CD14-positive monocyte (primary cell): ENCODE measurements at regions not wholly inside any gene's neighbourhood (a gene's known extent, or its start where the extent isn't known, plus 50 kb on each side); places are given as distances from the start of the nearest gene placed in this dataset.

Experiments used
- DNase-seq, 3 donors: peaks; one replicate each; pipeline ENCODE4 v3.0.0-alpha.2; 2011 to 2022
- H2AFZ ChIP-seq: 2 replicates; pipeline ENCODE4 v1.6.0; 2012; ENCODE audit warnings: mild to moderate bottlenecking, low read depth, low read length, inconsistent platforms; ENCODE audit not compliant: insufficient read depth, poor library complexity, severe bottlenecking
- H3K27ac ChIP-seq, 2 donors: 1 replicate in 1 of 2; 2 replicates in 1 of 2; pipeline ENCODE4 v1.5.1; 2012 to 2013; ENCODE audit warnings: low read length in 2 of 2, control low read depth in 1 of 2, inconsistent platforms in 1 of 2, low read depth in 1 of 2, mild to moderate bottlenecking in 1 of 2
- H3K27me3 ChIP-seq, 2 donors: one replicate each; pipeline versions ENCODE4 v1.6.0 to v1.6.1; 2011 to 2013; ENCODE audit warnings: low read length in 2 of 2; ENCODE audit not compliant: control insufficient read depth in 2 of 2, insufficient read depth in 2 of 2
- H3K36me3 ChIP-seq, 2 donors: replicated peaks in 1 of 2; 1 replicate in 1 of 2; 2 replicates in 1 of 2; pipeline versions ENCODE4 v1.5.1 to v1.6.1; 2012 to 2013; ENCODE audit warnings: low read length in 2 of 2, control low read depth in 1 of 2, inconsistent platforms in 1 of 2, mild to moderate bottlenecking in 1 of 2; ENCODE audit not compliant: insufficient read depth in 2 of 2, control insufficient read depth in 1 of 2
- H3K4me1 ChIP-seq, 2 donors: 1 replicate in 1 of 2; 2 replicates in 1 of 2; pipeline versions ENCODE4 v1.5.1 to v1.6.1; 2012 to 2013; ENCODE audit warnings: low read length in 2 of 2, control low read depth in 1 of 2, inconsistent platforms in 1 of 2, mild to moderate bottlenecking in 1 of 2, moderate library complexity in 1 of 2; ENCODE audit not compliant: insufficient read depth in 2 of 2, control insufficient read depth in 1 of 2
- H3K4me2 ChIP-seq: replicated peaks from 2 replicates; pipeline ENCODE3; 2012; ENCODE audit warnings: low read length, moderate library complexity, mild to moderate bottlenecking; ENCODE audit not compliant: poor library complexity, severe bottlenecking; ENCODE audit errors: extremely low read depth
- H3K4me3 ChIP-seq, 3 experiments: fragments of 200-600 bp in 1 of 3; sonication (generic) in 1 of 3; replicated peaks in 1 of 3; 1 replicate in 2 of 3; 2 replicates in 1 of 3; pipeline ENCODE4 v1.5.1; 2011 to 2013; ENCODE audit warnings: low read length in 3 of 3, mild to moderate bottlenecking in 3 of 3, control low read depth in 2 of 3, low read depth in 2 of 3, inconsistent platforms in 1 of 3, moderate library complexity in 1 of 3
- H3K79me2 ChIP-seq: 2 replicates; pipeline ENCODE4 v1.6.0; 2012; ENCODE audit warnings: mild to moderate bottlenecking, control low read depth, inconsistent platforms, low read length, moderate library complexity; ENCODE audit not compliant: insufficient read depth
- H3K9ac ChIP-seq: 2 replicates; pipeline ENCODE4 v1.6.0; 2017; ENCODE audit warnings: low read length, mild to moderate bottlenecking; ENCODE audit not compliant: insufficient read depth, poor library complexity, severe bottlenecking
- H3K9me3 ChIP-seq, 2 donors: replicated peaks in 1 of 2; 1 replicate in 1 of 2; 2 replicates in 1 of 2; pipeline versions ENCODE4 v1.5.1 to v1.6.1; 2012 to 2013; ENCODE audit warnings: low read length in 2 of 2, control low read depth in 1 of 2; ENCODE audit not compliant: control insufficient read depth in 1 of 2, insufficient read depth in 1 of 2
- H4K20me1 ChIP-seq: 2 replicates; pipeline ENCODE4 v1.6.0; 2012; ENCODE audit warnings: mild to moderate bottlenecking, low read length, control low read depth, moderate library complexity; ENCODE audit not compliant: insufficient read depth
- H3K27ac Mint-ChIP-seq, 7 donors: one replicate each; pipeline ENCODE4 v1.8.0; 2020; ENCODE audit warnings: mild to moderate bottlenecking in 7 of 7, mixed read lengths in 7 of 7, moderate library complexity in 6 of 7, inconsistent platforms in 2 of 7
- H3K27me3 Mint-ChIP-seq, 3 donors: one replicate each; pipeline ENCODE4 v1.8.0; 2021 to 2022; ENCODE audit warnings: low read depth in 3 of 3, mild to moderate bottlenecking in 3 of 3, mixed read lengths in 3 of 3, moderate library complexity in 3 of 3, inconsistent platforms in 1 of 3
- H3K36me3 Mint-ChIP-seq, 2 donors: one replicate each; pipeline ENCODE4 v1.8.0; 2020; ENCODE audit warnings: mixed read lengths in 2 of 2, inconsistent platforms in 1 of 2, mild to moderate bottlenecking in 1 of 2
- H3K4me1 Mint-ChIP-seq: one replicate; pipeline ENCODE4 v1.8.0; 2020; ENCODE audit warnings: mild to moderate bottlenecking, mixed read lengths
- H3K4me3 Mint-ChIP-seq, 2 donors: one replicate each; pipeline ENCODE4 v1.8.0; 2020; ENCODE audit warnings: mild to moderate bottlenecking in 2 of 2, mixed read lengths in 2 of 2, moderate library complexity in 1 of 2
- H3K9me3 Mint-ChIP-seq, 7 donors: one replicate each; pipeline ENCODE4 v1.8.0; 2020 to 2022; ENCODE audit warnings: mixed read lengths in 7 of 7, mild to moderate bottlenecking in 6 of 7, moderate library complexity in 6 of 7, inconsistent platforms in 2 of 7
- CTCF ChIP-seq: fragments of 200-600 bp; IDR thresholded peaks from one replicate; pipeline ENCODE4 v1.8.0; 2022; ENCODE audit warnings: antibody characterized with exemption, mild to moderate bottlenecking
- WGBS: methylation state at CpG from one replicate; pipeline ENCODE4 v1.1.5; 2013; ENCODE audit warnings: missing lambda C conversion rate; ENCODE audit not compliant: insufficient coverage; 5-methylcytosine and 5-hydroxymethylcytosine counted together
- intact Hi-C, 2 donors: fragments of 100-400 bp; cut with micrococcal nuclease; formaldehyde crosslinking; loops; one replicate each; pipeline versions ENCODE4 v1.15.0 to v1.15.1; 2023

GRCh38 chr13:107119989-107120881 is 552.3 kb upstream of the ARGLU1 start:
- Histone ChIP-seq H3K27me3 (no peaks in the 10 kb centered on the region), H3K9ac (no peak overlapping the region), H3K4me3 (no peak overlapping the region), H2AFZ (no peak overlapping the region), H3K9me3 (no peaks in the 10 kb centered on the region), H3K27ac (no peak overlapping the region), H3K79me2 (no peaks in the 10 kb centered on the region), H3K4me1 (no peaks in the 10 kb centered on the region), H4K20me1 (no peaks in the 10 kb centered on the region), H3K4me2 (no peak overlapping the region), H3K36me3 (no peaks in the 10 kb centered on the region)
- peaks cover 0 to 4% (median 1%) of the 10 kb centered on the region in 7 donors for H3K9me3 Mint-ChIP-seq
- TF ChIP-seq CTCF, result no peak
- no peak overlapping the region for H3K4me3 Mint-ChIP-seq
- no peak for DNase-seq
- no peaks in the 10 kb centered on the region for H3K4me1 Mint-ChIP-seq
- WGBS, result no CpG with 5 or more reads among the region's 7 CpGs
- H3K27ac Mint-ChIP-seq, result no peak overlapping the region
- H3K27me3 Mint-ChIP-seq, result peaks cover 0 to 3% (median 0%) of the 10 kb centered on the region in 3 donors
- H3K36me3 Mint-ChIP-seq, result no peaks in the 10 kb centered on the region
- intact Hi-C loops, result no loop called here

- no peak for DNase-seq
- TF ChIP-seq CTCF, result no peak
- H3K79me2 ChIP-seq, result no peaks in the 10 kb centered on the region
- H3K27me3 Mint-ChIP-seq, result peaks cover 0 to 3% (median 0%) of the 10 kb centered on the region in 3 donors
- peaks cover 0 to 2% of the 10 kb centered on the region in 2 donors for H3K9me3 ChIP-seq
- no peaks in the 10 kb centered on the region for H3K4me1 ChIP-seq
- H3K27ac Mint-ChIP-seq, result no peak overlapping the region
- H2AFZ ChIP-seq, result no peak overlapping the region
- H3K36me3 ChIP-seq, result no peaks in the 10 kb centered on the region
- H3K4me3 ChIP-seq, result no peak overlapping the region
- H3K9ac ChIP-seq, result no peak overlapping the region
- H4K20me1 ChIP-seq, result no peaks in the 10 kb centered on the region
- no peaks in the 10 kb centered on the region for H3K4me1 Mint-ChIP-seq
- H3K36me3 Mint-ChIP-seq, result no peaks in the 10 kb centered on the region
- H3K4me2 ChIP-seq, result no peak overlapping the region
- intact Hi-C loops, result no loop called here
- peaks cover 1 to 4% (median 2%) of the 10 kb centered on the region in 7 donors for H3K9me3 Mint-ChIP-seq
- no peaks in the 10 kb centered on the region for H3K27me3 ChIP-seq
- no peak overlapping the region for H3K27ac ChIP-seq
- no peak overlapping the region for H3K4me3 Mint-ChIP-seq
- WGBS, result no CpG with 5 or more reads among the region's 5 CpGs
Measured at GRCh38 chr13:107118506-107118905, 550.6 kb upstream of the ARGLU1 start.
